H1 (cell line): ENCODE measurements at regions not wholly inside any gene's neighbourhood (a gene's known extent, or its start where the extent isn't known, plus 50 kb on each side); places are given as distances from the start of the nearest gene placed in this dataset.
A peak's percentile ranks its signal among the peaks of the same experiment; 100 is the strongest.

ENCODE experiments used
- CTCF ChIA-PET: fragments of 300-600 bp; sonication (Branson Sonifier 250); formaldehyde crosslinking; loops from one replicate; lab custom pipeline; 2021; ENCODE audit not compliant: partially characterized antibody; lab: Charles Lee
- POLR2A ChIA-PET: fragments of 300-600 bp; sonication (Branson Sonifier 250); formaldehyde crosslinking; loops from one replicate; lab custom pipeline; 2021; ENCODE audit warnings: inconsistent platforms; ENCODE audit not compliant: partially characterized antibody; lab: Charles Lee
- DNase-seq, 2 experiments: peaks; one replicate each; pipeline versions ENCODE4 v3.0.0 to v3.0.0-alpha.2; 2010 to 2022; ENCODE audit warnings: low spot score in 2 of 2, low read depth in 1 of 2, mixed read lengths in 1 of 2
- FAIRE-seq: peaks from 2 replicates; lab custom pipeline; 2011; peaks lifted over from hg19 to GRCh38; lab: Jason Lieb, UNC
- H2AFZ ChIP-seq: 2 replicates; pipeline ENCODE4 v1.8.1; 2012; ENCODE audit warnings: low read length, inconsistent platforms
- H2AK5ac ChIP-seq: 2 replicates; pipeline ENCODE4 v1.6.1; 2013; ENCODE audit warnings: low read depth, low read length
- H2BK120ac ChIP-seq: replicated peaks from 2 replicates; pipeline ENCODE3; 2013; ENCODE audit warnings: low read depth, low read length, inconsistent platforms
- H2BK12ac ChIP-seq: 2 replicates; pipeline ENCODE4 v1.6.1; 2013; ENCODE audit warnings: low read depth, low read length
- H2BK15ac ChIP-seq: 2 replicates; pipeline ENCODE4 v1.6.1; 2013; ENCODE audit warnings: low read length
- H2BK20ac ChIP-seq: 2 replicates; pipeline ENCODE4 v1.6.1; 2013; ENCODE audit warnings: low read length
- H2BK5ac ChIP-seq: 2 replicates; pipeline ENCODE4 v1.6.1; 2013; ENCODE audit warnings: low read depth, low read length
- H3K14ac ChIP-seq: 2 replicates; pipeline ENCODE4 v1.6.1; 2013; ENCODE audit warnings: inconsistent platforms; ENCODE audit not compliant: insufficient read length
- H3K18ac ChIP-seq: 2 replicates; pipeline ENCODE4 v1.6.1; 2013; ENCODE audit warnings: low read length; ENCODE audit errors: extremely low read depth
- H3K23ac ChIP-seq: 2 replicates; pipeline ENCODE4 v1.6.1; 2013; ENCODE audit warnings: inconsistent platforms; ENCODE audit not compliant: insufficient read length
- H3K23me2 ChIP-seq: 2 replicates; pipeline ENCODE4 v1.6.1; 2013; ENCODE audit warnings: low read depth, low read length
- H3K27ac ChIP-seq: 2 replicates; pipeline ENCODE4 v1.6.1; 2011; ENCODE audit warnings: low read depth, low read length, inconsistent platforms
- H3K27me3 ChIP-seq, 4 experiments: replicated peaks in 1 of 4; 1 replicate in 1 of 4; 2 replicates in 3 of 4; pipeline versions ENCODE4 v1.6.1 to v1.8.1; 2011 to 2013; ENCODE audit warnings: low read length in 3 of 4, mild to moderate bottlenecking in 3 of 4, inconsistent platforms in 2 of 4, mixed read lengths in 2 of 4, moderate library complexity in 1 of 4; ENCODE audit not compliant: control insufficient read depth in 3 of 4, insufficient read depth in 3 of 4; ENCODE audit errors: extremely low read depth in 1 of 4
- H3K36me3 ChIP-seq, 4 experiments: 2 replicates each; pipeline versions ENCODE4 v1.6.1 to v1.8.1; 2011 to 2013; ENCODE audit warnings: mild to moderate bottlenecking in 4 of 4, low read length in 3 of 4, moderate library complexity in 2 of 4, control low read depth in 1 of 4, inconsistent platforms in 1 of 4; ENCODE audit not compliant: insufficient read depth in 4 of 4, control insufficient read depth in 2 of 4
- H3K4ac ChIP-seq: replicated peaks from 2 replicates; pipeline ENCODE3; 2013; ENCODE audit warnings: low read length, low read depth, mixed read lengths, inconsistent platforms; ENCODE audit not compliant: insufficient read length
- H3K4me1 ChIP-seq, 4 experiments: replicated peaks in 1 of 4; 1 replicate in 1 of 4; 2 replicates in 3 of 4; pipeline versions ENCODE4 v1.6.1 to v1.8.1; 2011 to 2013; ENCODE audit warnings: low read length in 3 of 4, inconsistent platforms in 2 of 4, mixed read lengths in 1 of 4; ENCODE audit not compliant: insufficient read depth in 4 of 4, control insufficient read depth in 3 of 4
- H3K4me2 ChIP-seq, 2 experiments: 2 replicates each; pipeline versions ENCODE4 v1.6.1 to v1.8.1; 2011 to 2013; ENCODE audit warnings: low read depth in 2 of 2, low read length in 2 of 2, control low read depth in 1 of 2, inconsistent platforms in 1 of 2, mild to moderate bottlenecking in 1 of 2; ENCODE audit not compliant: insufficient read depth in 1 of 2
- H3K4me3 ChIP-seq, 4 experiments: fragments of 200-600, 300-600 bp in 1 of 4; sonication (generic), shearing (Covaris generic), sonication (Bioruptor Twin) in 1 of 4; 2 replicates each; pipeline versions ENCODE4 v1.5.1 to v1.8.1; 2011 to 2016; ENCODE audit warnings: low read length in 4 of 4, low read depth in 3 of 4, control low read depth in 2 of 4, inconsistent platforms in 2 of 4, mild to moderate bottlenecking in 2 of 4, mixed read lengths in 1 of 4, moderate library complexity in 1 of 4; ENCODE audit not compliant: insufficient read depth in 2 of 4; ENCODE audit errors: extremely low read depth in 1 of 4
- H3K56ac ChIP-seq: replicated peaks from 2 replicates; pipeline ENCODE3; 2013; ENCODE audit warnings: low read depth, mild to moderate bottlenecking, mixed read lengths, low read length, inconsistent platforms; ENCODE audit not compliant: insufficient read length
- H3K79me1 ChIP-seq: 2 replicates; pipeline ENCODE4 v1.6.1; 2013; ENCODE audit warnings: low read depth, low read length, control low read depth
- H3K79me2 ChIP-seq, 2 experiments: 2 replicates each; pipeline versions ENCODE4 v1.6.1 to v1.8.1; 2012 to 2013; ENCODE audit warnings: low read length in 2 of 2, mild to moderate bottlenecking in 2 of 2, inconsistent platforms in 1 of 2; ENCODE audit not compliant: insufficient read depth in 2 of 2, control insufficient read depth in 1 of 2
- H3K9ac ChIP-seq, 4 experiments: replicated peaks in 1 of 4; 1 replicate in 1 of 4; 2 replicates in 3 of 4; pipeline versions ENCODE4 v1.6.1 to v1.8.1; 2011 to 2013; ENCODE audit warnings: low read depth in 3 of 4, low read length in 3 of 4, control low read depth in 2 of 4, mild to moderate bottlenecking in 2 of 4, moderate library complexity in 2 of 4, inconsistent platforms in 1 of 4; ENCODE audit errors: extremely low read depth in 1 of 4
- H3K9me3 ChIP-seq, 2 experiments: 2 replicates each; pipeline versions ENCODE4 v1.6.1 to v1.8.1; 2012 to 2013; ENCODE audit warnings: mild to moderate bottlenecking in 2 of 2, moderate library complexity in 2 of 2, control low read depth in 1 of 2, inconsistent platforms in 1 of 2, low read depth in 1 of 2, low read length in 1 of 2, mixed read lengths in 1 of 2; ENCODE audit not compliant: insufficient read depth in 2 of 2
- H4K20me1 ChIP-seq, 2 experiments: replicated peaks in 1 of 2; 2 replicates each; pipeline versions ENCODE3 to v1.8.1; 2011 to 2013; ENCODE audit warnings: inconsistent platforms in 2 of 2, low read length in 2 of 2, mild to moderate bottlenecking in 1 of 2; ENCODE audit not compliant: insufficient read depth in 2 of 2, control insufficient read depth in 1 of 2
- H4K5ac ChIP-seq: 2 replicates; pipeline ENCODE4 v1.6.1; 2013; ENCODE audit warnings: low read length, low read depth, mixed read lengths, inconsistent platforms; ENCODE audit not compliant: insufficient read length
- H4K8ac ChIP-seq: 2 replicates; pipeline ENCODE4 v1.8.0; 2013; ENCODE audit warnings: mild to moderate bottlenecking, moderate library complexity, low read length, inconsistent platforms; ENCODE audit not compliant: insufficient read depth; ENCODE audit errors: extremely low read depth
- H4K91ac ChIP-seq: replicated peaks from 2 replicates; pipeline ENCODE3; 2013; ENCODE audit warnings: low read length, mixed read lengths, inconsistent platforms; ENCODE audit not compliant: insufficient read length
- CBX8 ChIP-seq: fragments of 300-800, 300-1000 bp; sonication (generic); IDR thresholded peaks from 2 replicates; pipeline ENCODE4 v1.7.1; 2016; ENCODE audit warnings: low read depth, low read length, borderline replicate concordance
- CHD1 ChIP-seq: IDR thresholded peaks from 2 replicates; pipeline ENCODE4 v1.6.1; 2012; ENCODE audit warnings: low read depth, low read length, improper control_type of control experiment
- CREB1 ChIP-seq: IDR thresholded peaks from 2 replicates; pipeline ENCODE4 v1.6.1; 2012; ENCODE audit warnings: inconsistent platforms
- FOSL1 ChIP-seq: IDR thresholded peaks from 2 replicates; pipeline ENCODE4 v1.6.1; 2011; ENCODE audit warnings: mild to moderate bottlenecking, low read depth, low read length, moderate library complexity; ENCODE audit not compliant: insufficient read depth
- GABPA ChIP-seq: IDR thresholded peaks from 2 replicates; pipeline ENCODE4 v1.6.1; 2011; ENCODE audit warnings: mild to moderate bottlenecking, low read length, moderate library complexity, borderline replicate concordance; ENCODE audit not compliant: insufficient read depth
- HDAC2 ChIP-seq, 2 experiments: fragments of 300-600 bp in 1 of 2; sonication (generic) in 1 of 2; IDR thresholded peaks; 2 replicates each; pipeline ENCODE4 v1.6.1; 2011 to 2012; ENCODE audit warnings: low read depth in 2 of 2, low read length in 2 of 2, mild to moderate bottlenecking in 2 of 2, moderate library complexity in 2 of 2, borderline replicate concordance in 1 of 2, inconsistent platforms in 1 of 2
- JUN ChIP-seq: IDR thresholded peaks from 2 replicates; pipeline ENCODE4 v1.6.1; 2011; ENCODE audit warnings: low read depth, mild to moderate bottlenecking, improper control_type of control experiment, low read length
- KDM4A ChIP-seq: IDR thresholded peaks from one replicate; pipeline ENCODE4 v1.7.1; 2012; ENCODE audit warnings: low read depth, mild to moderate bottlenecking, moderate library complexity, low read length, inconsistent platforms; ENCODE audit not compliant: severe bottlenecking
- PHF8 ChIP-seq: fragments of 200-600 bp; sonication (generic); conservative IDR thresholded peaks from 2 replicates; pipeline ENCODE4 v1.7.1; 2012; ENCODE audit warnings: low read depth, mild to moderate bottlenecking, inconsistent platforms, low read length, moderate library complexity
- RAD21 ChIP-seq, 2 experiments: IDR thresholded peaks in 1 of 2; conservative IDR thresholded peaks in 1 of 2; 2 replicates each; pipeline ENCODE4 v1.6.1; 2011; ENCODE audit warnings: low read depth in 2 of 2, low read length in 2 of 2, improper control_type of control experiment in 1 of 2, inconsistent platforms in 1 of 2, mild to moderate bottlenecking in 1 of 2, moderate library complexity in 1 of 2
- RFX5 ChIP-seq: IDR thresholded peaks from 2 replicates; pipeline ENCODE4 v1.6.1; 2011; ENCODE audit warnings: low read depth, low read length, improper control_type of control experiment, borderline replicate concordance
- SP2 ChIP-seq: IDR thresholded peaks from 2 replicates; pipeline ENCODE4 v1.6.1; 2012; ENCODE audit warnings: mild to moderate bottlenecking, low read length, inconsistent platforms
- SP4 ChIP-seq: IDR thresholded peaks from 2 replicates; pipeline ENCODE4 v1.6.1; 2012; ENCODE audit warnings: low read length, inconsistent platforms
- SRF ChIP-seq: IDR thresholded peaks from 2 replicates; pipeline ENCODE4 v1.6.1; 2011; ENCODE audit warnings: mild to moderate bottlenecking, low read depth, low read length, moderate library complexity
- ZNF274 ChIP-seq: IDR thresholded peaks from 2 replicates; pipeline ENCODE4 v1.7.0; 2012; ENCODE audit warnings: low read length, borderline replicate concordance; ENCODE audit errors: extremely low read depth
- WGBS, 2 experiments: shearing (Covaris generic) in 1 of 2; methylation state at CpG; one replicate each; pipeline versions ENCODE4 v1.1.6 to v1.1.7; 2013 to 2015; ENCODE audit warnings: low lambda C conversion rate in 2 of 2, mixed read lengths in 2 of 2, inconsistent platforms in 1 of 2, low coverage in 1 of 2, missing lambda C conversion rate in 1 of 2; ENCODE audit not compliant: insufficient replicate concordance in 2 of 2, insufficient coverage in 1 of 2, insufficient read length in 1 of 2; ENCODE audit errors: extremely low coverage in 1 of 2, missing lambda C conversion rate in 1 of 2; 5-methylcytosine and 5-hydroxymethylcytosine counted together

DNA sequence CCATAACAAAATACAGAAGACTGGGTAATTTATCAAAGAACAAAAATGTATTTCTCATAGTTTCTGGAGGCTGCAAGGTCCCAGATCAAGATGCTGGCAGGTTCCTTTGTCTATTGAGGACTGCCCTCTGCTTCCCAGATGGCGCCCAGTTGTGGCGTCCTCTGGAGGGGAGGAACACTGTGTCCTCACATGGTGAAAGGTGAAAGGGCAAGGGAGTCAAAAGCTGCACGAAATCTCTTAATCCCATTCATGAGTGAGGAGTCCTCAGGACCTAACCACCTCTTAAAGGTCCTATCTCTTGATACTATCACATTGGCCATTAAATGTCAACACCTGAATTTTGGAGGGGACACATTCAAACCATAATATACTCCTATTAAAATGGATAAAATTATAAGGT, 79.3 kb upstream of the IRF2BP2 start:
- no peak overlapping the region for H3K56ac ChIP-seq
- H3K4me3 ChIP-seq: no peak overlapping the region
- H4K8ac ChIP-seq: no peak overlapping the region
- no peaks in the 10 kb centered on the region for H4K20me1 ChIP-seq
- H3K27me3 ChIP-seq: no peaks in the 10 kb centered on the region
- H4K91ac ChIP-seq: no peak overlapping the region
- DNase-seq (no peak), FAIRE-seq (no peak)
- H3K18ac ChIP-seq: no peak overlapping the region
- H3K9ac ChIP-seq: no peak overlapping the region
- no peaks in the 10 kb centered on the region for H3K79me2 ChIP-seq
- H3K14ac ChIP-seq: no peak overlapping the region
- H3K36me3 ChIP-seq: no peaks in the 10 kb centered on the region
- H3K23ac ChIP-seq: no peak overlapping the region
- H4K5ac ChIP-seq: no peak overlapping the region
- H3K4me2 ChIP-seq: no peak overlapping the region
- no peak overlapping the region for H3K27ac ChIP-seq
- H2BK20ac ChIP-seq: no peak overlapping the region
- H3K4me1 ChIP-seq: peaks cover 0 to 1% (median 0%) of the 10 kb centered on the region in 4 experiments; a peak in 2 of 7 replicates
- H2BK15ac ChIP-seq: no peak overlapping the region
- no peaks in the 10 kb centered on the region for H3K23me2 ChIP-seq
- H3K79me1 ChIP-seq: no peaks in the 10 kb centered on the region
- 89% methylated on average over 3 of the region's 3 CpGs; no CpG with 5 or more reads in 1 of the 2 experiments for WGBS, 2 experiments
- no peak overlapping the region for H3K4ac ChIP-seq
- H2AK5ac ChIP-seq: no peak overlapping the region
- H2BK120ac ChIP-seq: no peak overlapping the region
- H2BK5ac ChIP-seq: no peak overlapping the region
- no peaks in the 10 kb centered on the region for H3K9me3 ChIP-seq
- no peak overlapping the region for H2BK12ac ChIP-seq
- H2AFZ ChIP-seq: 0 out of 2 replicates have a peak overlapping the region, but pooled peaks have one; percentile 8
- ChIA-PET POLR2A (no interaction called here), CTCF (interaction anchor here (1.3 kb wide), 1 partner anchor 73 kb away, joined by 3 read pairs; no protein-coding TSS in a partner anchor)
- TF ChIP-seq CBX8 (no peak), HDAC2 (IDR thresholded peaks at IDR 0.05; ENCODE audit: borderline replicate concordance in 1 of 2, low read depth in 2 of 2, low read length in 2 of 2) (no peak), SRF (no peak), GABPA (no peak), FOSL1 (no peak), ZNF274 (no peak), PHF8 (no peak), SP4 (no peak), JUN (no peak), RFX5 (no peak), KDM4A (no peak), RAD21 (IDR thresholded peaks at IDR 0.05 in 1 of 2, conservative IDR thresholded peaks at IDR 0.05 in 1 of 2; ENCODE audit: low read depth in 2 of 2, low read length in 2 of 2) (no peak), CHD1 (no peak), SP2 (no peak), CREB1 (no peak)
